DMS53 treated with DMSO at 0.1 percent for 48 hours (cell line): ENCODE measurements at regions not wholly inside any gene's neighbourhood (a gene's known extent, or its start where the extent isn't known, plus 50 kb on each side); places are given as distances from the start of the nearest gene placed in this dataset.
A peak's percentile ranks its signal among the peaks of the same experiment; 100 is the strongest.
"Not testable (repeated sequence)": the region's sequence is repeated elsewhere in the genome, so short reads cannot be mapped to it uniquely, and the experiment has no call there.

Experiments used
- DNase-seq: peaks from one replicate; lab custom pipeline; 2025; ENCODE audit not compliant: unreplicated experiment; lab: John Stamatoyannopoulos, UW

GRCh38 chr13:90015565-90016507 lies 1331.7 kb upstream of the MIR17HG start:
- DNase-seq: no peak

- DNase-seq: no peak
Measured at GRCh38 chr13:90016688-90017087, 1330.8 kb upstream of the MIR17HG start.

- DNase-seq: no peak
Measured at GRCh38 chr13:90020536-90021070, 1326.9 kb upstream of the MIR17HG start.

GRCh38 chr13:90027409-90027808 lies 1320.1 kb upstream of the MIR17HG start:
- no peak for DNase-seq

GRCh38 chr13:90032313-90032712 lies 1315.2 kb upstream of the MIR17HG start:
- DNase-seq: no peak

GRCh38 chr13:90032841-90033493 lies 1314.5 kb upstream of the MIR17HG start:
- no peak for DNase-seq

GRCh38 chr13:90039516-90039915 lies 1308.0 kb upstream of the MIR17HG start:
- no peak for DNase-seq

GRCh38 chr13:90047600-90047999 lies 1299.9 kb upstream of the MIR17HG start:
- DNase-seq: no peak

- DNase-seq: no peak
Measured at GRCh38 chr13:90049989-90050671, 1297.4 kb upstream of the MIR17HG start.

GRCh38 chr13:90055121-90055520 lies 1292.4 kb upstream of the MIR17HG start:
- peak; percentile 37 for DNase-seq

GRCh38 chr13:90055760-90056159 lies 1291.7 kb upstream of the MIR17HG start:
- DNase-seq: no peak

GRCh38 chr13:90064226-90064625 lies 1283.3 kb upstream of the MIR17HG start:
- DNase-seq: not testable (repeated sequence)

GRCh38 chr13:90068658-90069057 lies 1278.8 kb upstream of the MIR17HG start:
- no peak for DNase-seq

- no peak for DNase-seq
Measured at GRCh38 chr13:90070362-90070761, 1277.1 kb upstream of the MIR17HG start.

- peak; percentile 12 for DNase-seq
Measured at GRCh38 chr13:90070837-90071525, 1276.5 kb upstream of the MIR17HG start.

GRCh38 chr13:90084684-90085290 lies 1262.7 kb upstream of the MIR17HG start:
- DNase-seq: no peak

- DNase-seq: no peak
Measured at GRCh38 chr13:90089051-90089450, 1258.4 kb upstream of the MIR17HG start.

GRCh38 chr13:90091611-90092010 lies 1255.9 kb upstream of the MIR17HG start:
- no peak for DNase-seq

GRCh38 chr13:90094357-90094756 lies 1253.1 kb upstream of the MIR17HG start:
- no peak for DNase-seq

- no peak for DNase-seq
Measured at GRCh38 chr13:90098577-90098976, 1248.9 kb upstream of the MIR17HG start.
